ENCODE measurements at regions not wholly inside any gene's neighbourhood (a gene's known extent, or its start where the extent isn't known, plus 50 kb on each side); places are given as distances from the start of the nearest gene placed in this dataset.

DNA sequence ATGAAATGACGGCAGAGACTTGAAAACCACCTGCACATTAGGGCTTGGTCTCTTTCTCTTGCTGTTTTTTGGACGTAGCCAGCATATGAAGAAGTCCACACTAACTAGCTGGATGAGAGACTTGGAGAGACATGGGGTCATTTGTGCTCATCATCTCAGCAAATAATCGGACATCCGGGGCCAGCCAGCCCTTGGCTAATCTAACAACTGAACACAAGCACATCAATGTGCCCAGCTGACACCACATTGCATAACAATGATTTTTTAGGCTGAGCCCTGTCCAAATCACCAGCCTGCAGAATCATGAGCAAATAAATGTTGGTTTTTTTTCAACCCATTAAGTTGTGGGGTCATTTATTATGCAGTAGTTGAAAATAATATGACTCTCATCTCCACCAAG, 460.3 kb upstream of the LARGE1 start:
- Histone ChIP-seq H2AFZ (ENCODE audit: low read depth, low read length) (no peak overlapping the region), H3K9me3 (ENCODE audit: control insufficient read depth, low read length) (peaks cover 16% of the 10 kb centered on the region), H2BK12ac (ENCODE audit: low read length in 2 of 2) (no peak overlapping the region), H3K23ac (ENCODE audit: low read length in 2 of 2) (no peak overlapping the region), H2BK120ac (ENCODE audit: low read depth, low read length) (no peak overlapping the region), H3K4me1 (ENCODE audit: control insufficient read depth, insufficient read depth, low read depth, low read length) (no peaks in the 10 kb centered on the region), H2AK5ac (ENCODE audit: low read length, severe bottlenecking) (no peak overlapping the region), H3K18ac (ENCODE audit: low read depth in 1 of 2, low read length in 2 of 2) (no peak overlapping the region), H3K4me2 (ENCODE audit: low read length, poor library complexity, severe bottlenecking) (no peak overlapping the region), H3K27me3 (ENCODE audit: control insufficient read depth in 1 of 2, insufficient read depth in 1 of 2, low read length in 2 of 2) (no peaks in the 10 kb centered on the region), H3K4me3 (ENCODE audit: insufficient read depth in 1 of 2, low read depth in 1 of 2, low read length in 2 of 2) (no peak overlapping the region), H4K91ac (ENCODE audit: low read length) (no peak overlapping the region), H3K27ac (ENCODE audit: low read length, poor library complexity, severe bottlenecking) (no peak overlapping the region), H4K8ac (ENCODE audit: low read length) (no peak overlapping the region), H3K4ac (ENCODE audit: low read depth in 1 of 2, low read length in 2 of 2) (no peak overlapping the region), H3K14ac (ENCODE audit: low read length in 2 of 2) (no peak overlapping the region), H2BK5ac (ENCODE audit: low read depth, low read length, poor library complexity, severe bottlenecking) (no peak overlapping the region), H3K36me3 (ENCODE audit: control insufficient read depth in 1 of 2, insufficient read depth in 2 of 2, low read depth in 1 of 2, low read length in 2 of 2) (no peaks in the 10 kb centered on the region), H2BK15ac (ENCODE audit: low read depth, poor library complexity, severe bottlenecking) (no peak overlapping the region), H3K79me1 (replicated peaks; ENCODE audit: low read length, poor library complexity, severe bottlenecking) (no peaks in the 10 kb centered on the region), H3K9ac (ENCODE audit: low read length) (no peak overlapping the region)
- DNase-seq: no peak
- 83% methylated on average over 4 of the region's 4 CpGs for WGBS

DNA sequence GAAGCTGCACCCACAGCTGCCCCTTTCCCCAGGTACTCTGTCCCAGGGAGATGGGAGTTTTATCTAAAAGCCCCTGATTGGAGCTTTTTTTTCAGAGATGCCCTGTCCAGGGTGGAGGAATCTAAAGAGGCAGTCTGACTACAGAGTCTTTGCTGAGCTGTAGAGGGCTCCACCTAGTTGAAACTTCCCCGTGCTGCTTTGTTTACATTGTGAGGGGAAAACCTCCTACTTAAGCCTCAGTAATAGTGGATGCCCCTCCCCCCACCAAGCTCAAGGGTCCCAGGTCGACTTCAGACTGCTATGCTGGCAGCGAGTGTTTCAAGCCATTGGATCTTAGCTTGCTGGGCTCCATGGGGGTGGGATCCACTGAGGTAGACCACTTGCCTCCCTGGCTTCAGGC, 470.1 kb upstream of the LARGE1 start:
- no peak overlapping the region for H2BK5ac ChIP-seq (ENCODE audit: low read depth, low read length, poor library complexity, severe bottlenecking)
- DNase-seq: no peak
- H3K23ac ChIP-seq (ENCODE audit: low read length in 2 of 2): no peak overlapping the region
- no peak overlapping the region for H2AFZ ChIP-seq (ENCODE audit: low read depth, low read length)
- H2BK120ac ChIP-seq (ENCODE audit: low read depth, low read length): no peak overlapping the region
- H4K91ac ChIP-seq (ENCODE audit: low read length): no peak overlapping the region
- WGBS: 48% methylated on average over 3 of the region's 3 CpGs
- no peaks in the 10 kb centered on the region for H3K36me3 ChIP-seq (ENCODE audit: control insufficient read depth in 1 of 2, insufficient read depth in 2 of 2, low read depth in 1 of 2, low read length in 2 of 2)
- H3K9me3 ChIP-seq (ENCODE audit: control insufficient read depth, low read length): peaks cover 10% of the 10 kb centered on the region
- no peaks in the 10 kb centered on the region for H3K4me1 ChIP-seq (ENCODE audit: control insufficient read depth, insufficient read depth, low read depth, low read length)
- H2BK12ac ChIP-seq (ENCODE audit: low read length in 2 of 2): no peak overlapping the region
- H3K4ac ChIP-seq (ENCODE audit: low read depth in 1 of 2, low read length in 2 of 2): no peak overlapping the region
- H3K79me1 ChIP-seq (replicated peaks; ENCODE audit: low read length, poor library complexity, severe bottlenecking): no peaks in the 10 kb centered on the region
- no peaks in the 10 kb centered on the region for H3K27me3 ChIP-seq (ENCODE audit: control insufficient read depth in 1 of 2, insufficient read depth in 1 of 2, low read length in 2 of 2)
- no peak overlapping the region for H4K8ac ChIP-seq (ENCODE audit: low read length)
- no peak overlapping the region for H3K4me3 ChIP-seq (ENCODE audit: insufficient read depth in 1 of 2, low read depth in 1 of 2, low read length in 2 of 2)
- H3K18ac ChIP-seq (ENCODE audit: low read depth in 1 of 2, low read length in 2 of 2): no peak overlapping the region
- no peak overlapping the region for H3K27ac ChIP-seq (ENCODE audit: low read length, poor library complexity, severe bottlenecking)
- no peak overlapping the region for H3K9ac ChIP-seq (ENCODE audit: low read length)
- no peak overlapping the region for H3K14ac ChIP-seq (ENCODE audit: low read length in 2 of 2)
- no peak overlapping the region for H3K4me2 ChIP-seq (ENCODE audit: low read length, poor library complexity, severe bottlenecking)
- H2BK15ac ChIP-seq (ENCODE audit: low read depth, poor library complexity, severe bottlenecking): no peak overlapping the region
- no peak overlapping the region for H2AK5ac ChIP-seq (ENCODE audit: low read length, severe bottlenecking)

DNA sequence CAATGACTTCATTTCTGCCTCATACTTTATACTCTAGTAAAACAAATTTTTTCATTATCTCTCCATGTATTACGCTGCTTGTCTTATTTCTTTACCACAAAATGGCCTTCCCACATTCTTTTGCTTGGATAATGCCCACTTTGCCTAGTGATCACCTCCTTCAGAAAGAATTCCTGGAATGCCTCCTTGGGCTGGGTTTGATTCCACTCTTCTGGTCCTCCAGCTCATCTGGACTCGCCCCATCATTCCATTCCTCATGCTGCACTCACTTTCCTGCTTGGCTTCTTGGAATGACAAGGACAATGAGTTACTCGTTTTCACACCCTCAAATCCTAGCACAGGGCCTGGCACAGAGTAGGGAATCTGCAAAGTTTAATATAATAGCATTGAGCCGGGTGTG, 475.1 kb upstream of the LARGE1 start:
- H3K27me3 ChIP-seq (ENCODE audit: control insufficient read depth in 1 of 2, insufficient read depth in 1 of 2, low read length in 2 of 2): no peaks in the 10 kb centered on the region

GRCh38 chr22:34403667-34404066, 483.4 kb upstream of the LARGE1 start:
- H3K14ac ChIP-seq (ENCODE audit: low read length in 2 of 2): no peak overlapping the region
- no peak overlapping the region for H4K91ac ChIP-seq (ENCODE audit: low read length)
- no peak overlapping the region for H3K27ac ChIP-seq (ENCODE audit: low read length, poor library complexity, severe bottlenecking)
- H3K9ac ChIP-seq (ENCODE audit: low read length): no peak overlapping the region
- H2BK120ac ChIP-seq (ENCODE audit: low read depth, low read length): no peak overlapping the region
- WGBS: 36% methylated on average over 1 of the region's 2 CpGs
- H2BK15ac ChIP-seq (ENCODE audit: low read depth, poor library complexity, severe bottlenecking): no peak overlapping the region
- no peaks in the 10 kb centered on the region for H3K4me1 ChIP-seq (ENCODE audit: control insufficient read depth, insufficient read depth, low read depth, low read length)
- H2AK5ac ChIP-seq (ENCODE audit: low read length, severe bottlenecking): no peak overlapping the region
- H3K36me3 ChIP-seq (ENCODE audit: control insufficient read depth in 1 of 2, insufficient read depth in 2 of 2, low read depth in 1 of 2, low read length in 2 of 2): no peaks in the 10 kb centered on the region
- H3K27me3 ChIP-seq (ENCODE audit: control insufficient read depth in 1 of 2, insufficient read depth in 1 of 2, low read length in 2 of 2): no peaks in the 10 kb centered on the region
- H3K4ac ChIP-seq (ENCODE audit: low read depth in 1 of 2, low read length in 2 of 2): no peak overlapping the region
- H4K8ac ChIP-seq (ENCODE audit: low read length): no peak overlapping the region
- H2AFZ ChIP-seq (ENCODE audit: low read depth, low read length): no peak overlapping the region
- no peak overlapping the region for H3K23ac ChIP-seq (ENCODE audit: low read length in 2 of 2)
- H3K4me3 ChIP-seq (ENCODE audit: insufficient read depth in 1 of 2, low read depth in 1 of 2, low read length in 2 of 2): no peak overlapping the region
- no peak overlapping the region for H2BK5ac ChIP-seq (ENCODE audit: low read depth, low read length, poor library complexity, severe bottlenecking)
- H3K4me2 ChIP-seq (ENCODE audit: low read length, poor library complexity, severe bottlenecking): no peak overlapping the region
- H3K9me3 ChIP-seq (ENCODE audit: control insufficient read depth, low read length): peaks cover 5% of the 10 kb centered on the region
- H3K18ac ChIP-seq (ENCODE audit: low read depth in 1 of 2, low read length in 2 of 2): no peak overlapping the region
- no peaks in the 10 kb centered on the region for H3K79me1 ChIP-seq (replicated peaks; ENCODE audit: low read length, poor library complexity, severe bottlenecking)
- no peak overlapping the region for H2BK12ac ChIP-seq (ENCODE audit: low read length in 2 of 2)
- DNase-seq: no peak

More for the DNA sequence above, 475.1 kb upstream of the LARGE1 start:
- Histone ChIP-seq H2AFZ (ENCODE audit: low read depth, low read length) (no peak overlapping the region), H3K36me3 (ENCODE audit: control insufficient read depth in 1 of 2, insufficient read depth in 2 of 2, low read depth in 1 of 2, low read length in 2 of 2) (no peaks in the 10 kb centered on the region), H2BK5ac (ENCODE audit: low read depth, low read length, poor library complexity, severe bottlenecking) (no peak overlapping the region), H4K91ac (ENCODE audit: low read length) (no peak overlapping the region), H2BK120ac (ENCODE audit: low read depth, low read length) (no peak overlapping the region), H3K14ac (ENCODE audit: low read length in 2 of 2) (no peak overlapping the region), H2AK5ac (ENCODE audit: low read length, severe bottlenecking) (no peak overlapping the region), H3K23ac (ENCODE audit: low read length in 2 of 2) (no peak overlapping the region), H3K4me3 (ENCODE audit: insufficient read depth in 1 of 2, low read depth in 1 of 2, low read length in 2 of 2) (no peak overlapping the region), H3K4me2 (ENCODE audit: low read length, poor library complexity, severe bottlenecking) (no peak overlapping the region), H3K18ac (ENCODE audit: low read depth in 1 of 2, low read length in 2 of 2) (no peak overlapping the region), H3K9me3 (ENCODE audit: control insufficient read depth, low read length) (peaks cover 15% of the 10 kb centered on the region), H3K27ac (ENCODE audit: low read length, poor library complexity, severe bottlenecking) (no peak overlapping the region), H3K4ac (ENCODE audit: low read depth in 1 of 2, low read length in 2 of 2) (no peak overlapping the region), H4K8ac (ENCODE audit: low read length) (no peak overlapping the region), H3K4me1 (ENCODE audit: control insufficient read depth, insufficient read depth, low read depth, low read length) (no peaks in the 10 kb centered on the region), H3K79me1 (replicated peaks; ENCODE audit: low read length, poor library complexity, severe bottlenecking) (no peaks in the 10 kb centered on the region), H3K9ac (ENCODE audit: low read length) (no peak overlapping the region), H2BK12ac (ENCODE audit: low read length in 2 of 2) (no peak overlapping the region), H2BK15ac (ENCODE audit: low read depth, poor library complexity, severe bottlenecking) (no peak overlapping the region)
- no peak for DNase-seq
- WGBS: 64% methylated on average over 4 of the region's 4 CpGs

Measured in mesenchymal stem cell (in vitro differentiated cells and primary cell).